ENCODE measurements at regions not wholly inside any gene's neighbourhood (a gene's known extent, or its start where the extent isn't known, plus 50 kb on each side); places are given as distances from the start of the nearest gene placed in this dataset.

GRCh38 chr16:75916451-75916850 is 190.2 kb upstream of the CPHXL start:
- no CpG with 5 or more reads among the region's 6 CpGs for WGBS, 2 experiments (ENCODE audit: extremely low coverage in 2 of 2, insufficient read length in 1 of 2)
- H3K9me1 ChIP-seq (ENCODE audit: insufficient read depth, low read length) = no peaks in the 10 kb centered on the region

More at GRCh38 chr16:75916451-75916850, 190.2 kb upstream of the CPHXL start:
- no peaks in the 10 kb centered on the region for H3K4me1 ChIP-seq (ENCODE audit: control insufficient read depth, insufficient read depth, low read length)
- no peak overlapping the region for H3K4me2 ChIP-seq (ENCODE audit: low read depth, low read length)
- in situ Hi-C loops (cut with MboI; ENCODE audit: low sequenced_read_pairs) = no loop called here
- no peak overlapping the region for H3K14ac ChIP-seq (replicated peaks; ENCODE audit: low read depth, low read length)
- H2AK9ac ChIP-seq (replicated peaks; ENCODE audit: low read depth, low read length, poor library complexity) = no peak overlapping the region
- no peaks in the 10 kb centered on the region; the same call in 1 of the 2 replicates for H3K27me3 ChIP-seq (ENCODE audit: control insufficient read depth, insufficient read depth, low read length)
- no peaks in the 10 kb centered on the region for H3K9me3 ChIP-seq (ENCODE audit: control insufficient read depth, insufficient read depth, low read length)
- no peak overlapping the region for H3K56ac ChIP-seq (ENCODE audit: extremely low read depth, insufficient read depth, low read length)
- ATAC-seq (ENCODE audit: low read depth) (no peak), DNase-seq (no peak)
- H4K20me1 ChIP-seq (ENCODE audit: insufficient read depth, low read length) = no peaks in the 10 kb centered on the region
- H3K36me3 ChIP-seq (ENCODE audit: control insufficient read depth, insufficient read depth, low read length) = no peaks in the 10 kb centered on the region
- H2AFZ ChIP-seq (replicated peaks; ENCODE audit: low read length, poor library complexity) = no peak overlapping the region
- H4K8ac ChIP-seq (ENCODE audit: low read depth in 2 of 2, low read length in 2 of 2) = no peak overlapping the region
- no peak overlapping the region for H3K18ac ChIP-seq (ENCODE audit: low read depth, low read length)
- H2BK15ac ChIP-seq (ENCODE audit: low read depth, low read length) = no peak overlapping the region
- ChIA-PET CTCF (no interaction called here), POLR2A (ENCODE audit: unreplicated experiment) (no interaction called here)
- TF ChIP-seq RCOR1 (IDR thresholded peaks at IDR 0.05; ENCODE audit: insufficient replicate concordance, low read length) (no peak), POLR2A (IDR thresholded peaks at IDR 0.05; ENCODE audit: low read depth, low read length) (no peak)
- TF ChIP-seq, protein P1, sequence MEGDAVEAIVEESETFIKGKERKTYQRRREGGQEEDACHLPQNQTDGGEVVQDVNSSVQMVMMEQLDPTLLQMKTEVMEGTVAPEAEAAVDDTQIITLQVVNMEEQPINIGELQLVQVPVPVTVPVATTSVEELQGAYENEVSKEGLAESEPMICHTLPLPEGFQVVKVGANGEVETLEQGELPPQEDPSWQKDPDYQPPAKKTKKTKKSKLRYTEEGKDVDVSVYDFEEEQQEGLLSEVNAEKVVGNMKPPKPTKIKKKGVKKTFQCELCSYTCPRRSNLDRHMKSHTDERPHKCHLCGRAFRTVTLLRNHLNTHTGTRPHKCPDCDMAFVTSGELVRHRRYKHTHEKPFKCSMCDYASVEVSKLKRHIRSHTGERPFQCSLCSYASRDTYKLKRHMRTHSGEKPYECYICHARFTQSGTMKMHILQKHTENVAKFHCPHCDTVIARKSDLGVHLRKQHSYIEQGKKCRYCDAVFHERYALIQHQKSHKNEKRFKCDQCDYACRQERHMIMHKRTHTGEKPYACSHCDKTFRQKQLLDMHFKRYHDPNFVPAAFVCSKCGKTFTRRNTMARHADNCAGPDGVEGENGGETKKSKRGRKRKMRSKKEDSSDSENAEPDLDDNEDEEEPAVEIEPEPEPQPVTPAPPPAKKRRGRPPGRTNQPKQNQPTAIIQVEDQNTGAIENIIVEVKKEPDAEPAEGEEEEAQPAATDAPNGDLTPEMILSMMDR (conservative IDR thresholded peaks at IDR 0.05; ENCODE audit: low read depth, low read length) = no peak
- TF ChIP-seq, protein P2, sequence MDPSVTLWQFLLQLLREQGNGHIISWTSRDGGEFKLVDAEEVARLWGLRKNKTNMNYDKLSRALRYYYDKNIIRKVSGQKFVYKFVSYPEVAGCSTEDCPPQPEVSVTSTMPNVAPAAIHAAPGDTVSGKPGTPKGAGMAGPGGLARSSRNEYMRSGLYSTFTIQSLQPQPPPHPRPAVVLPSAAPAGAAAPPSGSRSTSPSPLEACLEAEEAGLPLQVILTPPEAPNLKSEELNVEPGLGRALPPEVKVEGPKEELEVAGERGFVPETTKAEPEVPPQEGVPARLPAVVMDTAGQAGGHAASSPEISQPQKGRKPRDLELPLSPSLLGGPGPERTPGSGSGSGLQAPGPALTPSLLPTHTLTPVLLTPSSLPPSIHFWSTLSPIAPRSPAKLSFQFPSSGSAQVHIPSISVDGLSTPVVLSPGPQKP (IDR thresholded peaks at IDR 0.05; ENCODE audit: borderline replicate concordance, low read depth, low read length) = no peak
- no peak overlapping the region for H4K5ac ChIP-seq (ENCODE audit: low read depth, low read length)
- no peak overlapping the region for H2AK5ac ChIP-seq (ENCODE audit: low read depth, low read length)
- H4K91ac ChIP-seq (ENCODE audit: insufficient read depth, low read depth, low read length) = no peak overlapping the region
- intact Hi-C loops (cut with micrococcal nuclease) = no loop called here
- H3K79me1 ChIP-seq (ENCODE audit: low read depth in 1 of 2, low read length in 2 of 2) = no peaks in the 10 kb centered on the region
- H3K9ac ChIP-seq (ENCODE audit: low read depth, low read length) = no peak overlapping the region
- H2BK20ac ChIP-seq (ENCODE audit: low read depth, low read length) = no peak overlapping the region
- no peak overlapping the region for H3K23ac ChIP-seq (ENCODE audit: low read depth, low read length)
- no peak overlapping the region for H3K27ac ChIP-seq (ENCODE audit: insufficient read depth, low read length)
- no peak overlapping the region for H2BK120ac ChIP-seq (ENCODE audit: low read depth, low read length)
- no peak overlapping the region for H3K4me3 ChIP-seq (ENCODE audit: insufficient read depth, low read depth, low read length)
- no peak overlapping the region for H2BK5ac ChIP-seq (ENCODE audit: low read depth, low read length, poor library complexity, severe bottlenecking)
- H3K4ac ChIP-seq (ENCODE audit: low read depth, low read length) = no peak overlapping the region
- BruUV-seq (replicated peaks) = no TSS peak
- dilution Hi-C loops (cut with HindIII; ENCODE audit: low sequenced_read_pairs, unreplicated experiment) = no loop called here

All from IMR-90 (cell line).